HEK293T (cell line): ENCODE measurements at regions not wholly inside any gene's neighbourhood (a gene's known extent, or its start where the extent isn't known, plus 50 kb on each side); places are given as distances from the start of the nearest gene placed in this dataset.

Source experiments
- ARNT ChIP-seq: fragments of 450-650 bp; IDR thresholded peaks from 2 replicates; pipeline ENCODE4 v1.6.1; 2017; ENCODE audit warnings: mild to moderate bottlenecking
- BHLHE40 ChIP-seq: fragments of 450-650 bp; IDR thresholded peaks from 2 replicates; pipeline ENCODE4 v1.6.1; 2016; ENCODE audit warnings: mild to moderate bottlenecking, moderate library complexity, borderline replicate concordance
- ELF4 ChIP-seq: fragments of 450-650 bp; IDR thresholded peaks from 2 replicates; pipeline ENCODE4 v1.6.1; 2017; ENCODE audit warnings: antibody characterized with exemption
- FOXA1 ChIP-seq: fragments of 450-650 bp; IDR thresholded peaks from 2 replicates; pipeline ENCODE4 v1.6.1; 2016; ENCODE audit warnings: mild to moderate bottlenecking
- FOXK2 ChIP-seq: fragments of 450-650 bp; IDR thresholded peaks from 2 replicates; pipeline ENCODE4 v1.6.1; 2016; ENCODE audit warnings: mild to moderate bottlenecking
- HDGF ChIP-seq: fragments of 450-650 bp; IDR thresholded peaks from 2 replicates; pipeline ENCODE4 v1.6.1; 2017; ENCODE audit warnings: antibody characterized with exemption, borderline replicate concordance
- L3MBTL2 ChIP-seq: fragments of 450-650 bp; conservative IDR thresholded peaks from 2 replicates; pipeline ENCODE4 v1.6.1; 2016; ENCODE audit warnings: mild to moderate bottlenecking
- LEF1 ChIP-seq: fragments of 450-650 bp; IDR thresholded peaks from 2 replicates; pipeline ENCODE4 v1.6.1; 2017; ENCODE audit warnings: mild to moderate bottlenecking, borderline replicate concordance
- PKNOX1 ChIP-seq: fragments of 450-650 bp; IDR thresholded peaks from 2 replicates; pipeline ENCODE4 v1.6.1; 2016
- SP1 ChIP-seq: fragments of 450-650 bp; IDR thresholded peaks from 2 replicates; pipeline ENCODE4 v1.6.1; 2017
- SUZ12 ChIP-seq: fragments of 450-650 bp; IDR thresholded peaks from 2 replicates; pipeline ENCODE4 v1.6.1; 2016; ENCODE audit warnings: mild to moderate bottlenecking
- TARDBP ChIP-seq: fragments of 450-650 bp; IDR thresholded peaks from 2 replicates; pipeline ENCODE4 v1.6.1; 2016
- ZNF384 ChIP-seq: fragments of 450-650 bp; IDR thresholded peaks from 2 replicates; pipeline ENCODE4 v1.6.1; 2016

GRCh38 chr10:128779416-128779815 lies 653.2 kb upstream of the MKI67 start:
- TF ChIP-seq HDGF (no peak), TARDBP (no peak), ELF4 (no peak), SP1 (no peak), FOXA1 (no peak), BHLHE40 (no peak), LEF1 (no peak), L3MBTL2 (no peak), FOXK2 (no peak), ARNT (no peak), PKNOX1 (no peak), SUZ12 (no peak), ZNF384 (no peak)
